ENCODE measurements at regions not wholly inside any gene's neighbourhood (a gene's known extent, or its start where the extent isn't known, plus 50 kb on each side); places are given as distances from the start of the nearest gene placed in this dataset.
A peak's percentile ranks its signal among the peaks of the same experiment; 100 is the strongest.

DNA sequence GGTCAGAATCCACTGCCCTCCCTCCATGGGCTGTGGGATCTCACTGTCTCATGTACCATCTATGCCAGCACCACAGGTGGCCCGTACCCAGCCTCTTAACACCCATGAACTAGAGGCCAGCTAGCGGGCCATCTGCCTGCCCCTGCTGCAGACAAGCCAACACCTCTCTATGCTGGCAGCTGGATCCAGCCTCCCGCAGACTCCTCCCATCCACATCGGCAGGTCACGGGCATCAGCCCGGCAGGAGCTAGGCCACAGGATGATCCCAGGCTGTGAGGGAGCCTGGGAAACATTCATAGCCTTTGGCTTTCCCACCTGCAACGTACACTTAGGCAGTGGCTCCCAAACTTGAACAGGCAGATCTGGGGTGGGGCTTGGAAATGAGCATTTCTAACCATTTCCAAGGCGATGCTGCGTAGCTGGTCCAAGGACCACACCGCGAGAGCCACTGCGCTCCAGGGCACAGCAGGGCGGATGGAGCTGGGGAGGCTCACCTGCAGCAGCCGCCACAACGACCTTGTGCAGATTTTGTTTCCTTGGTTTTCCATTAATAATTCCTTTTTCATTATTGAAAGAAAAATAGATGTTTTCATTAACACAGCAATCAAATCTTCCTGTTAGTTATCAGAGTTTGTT lies 114.7 kb downstream of the KCNF1 start:
- Mint-ChIP-seq H3K36me3 (no peaks in the 10 kb centered on the region), H3K9me3 (peaks cover 0 to 2% (median 0%) of the 10 kb centered on the region in 7 donors), H3K27ac (no peak overlapping the region), H3K27me3 (peaks cover 4 to 29% (median 28%) of the 10 kb centered on the region in 3 donors), H3K4me1 (peaks cover 0 to 3% (median 0%) of the 10 kb centered on the region in 3 donors), H3K4me3 (no peak overlapping the region)
- ATAC-seq (ENCODE audit: low read depth in 2 of 2) (no peak), DNase-seq (no peak)

GRCh38 chr2:11027195-11027594 lies 115.5 kb downstream of the KCNF1 start:
- Mint-ChIP-seq H3K27ac (no peak overlapping the region), H3K4me1 (peaks cover 0 to 3% (median 0%) of the 10 kb centered on the region in 3 donors), H3K27me3 (peaks cover 4 to 28% (median 21%) of the 10 kb centered on the region in 3 donors), H3K4me3 (no peak overlapping the region), H3K9me3 (peaks cover 0 to 3% (median 0%) of the 10 kb centered on the region in 7 donors), H3K36me3 (no peaks in the 10 kb centered on the region)
- ATAC-seq (ENCODE audit: low read depth in 2 of 2) (no peak), DNase-seq (no peak)

- Mint-ChIP-seq H3K27ac (peak overlapping the region in 1 of 6 donors; percentile 86), H3K9me3 (peaks cover 0 to 15% (median 6%) of the 10 kb centered on the region in 7 donors), H3K27me3 (peaks cover 4 to 28% (median 21%) of the 10 kb centered on the region in 3 donors), H3K4me1 (peaks cover 0 to 3% (median 0%) of the 10 kb centered on the region in 3 donors), H3K36me3 (no peaks in the 10 kb centered on the region), H3K4me3 (no peak overlapping the region)
- DNase-seq = no peak
- no peak for ATAC-seq (ENCODE audit: low read depth in 2 of 2)
Measured at GRCh38 chr2:11028407-11028916, 116.7 kb downstream of the KCNF1 start.

GRCh38 chr2:11029136-11029535 lies 117.4 kb downstream of the KCNF1 start:
- no peak overlapping the region for H3K27ac Mint-ChIP-seq
- ATAC-seq (ENCODE audit: low read depth in 2 of 2) (no peak), DNase-seq (no peak)
- no peaks in the 10 kb centered on the region for H3K36me3 Mint-ChIP-seq
- H3K4me1 Mint-ChIP-seq = peaks cover 0 to 3% (median 0%) of the 10 kb centered on the region in 3 donors
- no peak overlapping the region for H3K4me3 Mint-ChIP-seq
- peaks cover 4 to 28% (median 21%) of the 10 kb centered on the region in 3 donors for H3K27me3 Mint-ChIP-seq
- peaks cover 0 to 22% (median 6%) of the 10 kb centered on the region in 7 donors for H3K9me3 Mint-ChIP-seq

GRCh38 chr2:11030036-11030435 lies 118.3 kb downstream of the KCNF1 start:
- DNase-seq (no peak), ATAC-seq (ENCODE audit: low read depth in 2 of 2) (no peak)
- H3K4me3 Mint-ChIP-seq = no peak overlapping the region
- H3K9me3 Mint-ChIP-seq = peaks cover 0 to 31% (median 8%) of the 10 kb centered on the region in 7 donors
- H3K27ac Mint-ChIP-seq = no peak overlapping the region
- peaks cover 0 to 3% (median 0%) of the 10 kb centered on the region in 3 donors for H3K4me1 Mint-ChIP-seq
- peaks cover 4 to 28% (median 21%) of the 10 kb centered on the region in 3 donors for H3K27me3 Mint-ChIP-seq
- H3K36me3 Mint-ChIP-seq = no peaks in the 10 kb centered on the region

- no peak overlapping the region for H3K27ac Mint-ChIP-seq
Measured at GRCh38 chr2:11030909-11031308, 119.2 kb downstream of the KCNF1 start.

GRCh38 chr2:11031876-11032275 lies 120.1 kb downstream of the KCNF1 start:
- ATAC-seq (ENCODE audit: low read depth in 2 of 2) (no peak), DNase-seq (no peak)
- peaks cover 12 to 37% (median 23%) of the 10 kb centered on the region in 3 donors for H3K27me3 Mint-ChIP-seq
- H3K36me3 Mint-ChIP-seq = peaks cover 0 to 2% of the 10 kb centered on the region in 2 donors
- peaks cover 2 to 50% (median 19%) of the 10 kb centered on the region in 7 donors for H3K9me3 Mint-ChIP-seq
- H3K27ac Mint-ChIP-seq = no peak overlapping the region
- H3K4me1 Mint-ChIP-seq = peaks cover 0 to 3% (median 0%) of the 10 kb centered on the region in 3 donors
- no peak overlapping the region for H3K4me3 Mint-ChIP-seq

More at GRCh38 chr2:11030909-11031308, 119.2 kb downstream of the KCNF1 start:
- DNase-seq (no peak), ATAC-seq (ENCODE audit: low read depth in 2 of 2) (no peak)
- peak overlapping the region in 1 of 8 donors; percentile 41 for H3K4me3 Mint-ChIP-seq
- peaks cover 0 to 40% (median 10%) of the 10 kb centered on the region in 7 donors for H3K9me3 Mint-ChIP-seq
- peaks cover 0 to 3% (median 0%) of the 10 kb centered on the region in 3 donors for H3K4me1 Mint-ChIP-seq
- H3K27me3 Mint-ChIP-seq = peaks cover 4 to 34% (median 21%) of the 10 kb centered on the region in 3 donors
- H3K36me3 Mint-ChIP-seq = no peaks in the 10 kb centered on the region

- ATAC-seq (ENCODE audit: low read depth in 2 of 2) = no peak
- Mint-ChIP-seq H3K36me3 (peaks cover 0 to 7% of the 10 kb centered on the region in 2 donors), H3K4me3 (no peak overlapping the region), H3K27me3 (peaks cover 12 to 42% (median 27%) of the 10 kb centered on the region in 3 donors), H3K4me1 (peaks cover 0 to 3% (median 0%) of the 10 kb centered on the region in 3 donors), H3K27ac (no peak overlapping the region), H3K9me3 (peaks cover 6 to 55% (median 24%) of the 10 kb centered on the region in 7 donors)
- no peak for DNase-seq
Measured at GRCh38 chr2:11032396-11032795, 120.7 kb downstream of the KCNF1 start.

GRCh38 chr2:11033114-11033513 lies 121.4 kb downstream of the KCNF1 start:
- Mint-ChIP-seq H3K9me3 (peaks cover 6 to 62% (median 31%) of the 10 kb centered on the region in 7 donors), H3K4me1 (peaks cover 0 to 3% (median 0%) of the 10 kb centered on the region in 3 donors), H3K27ac (no peak overlapping the region), H3K4me3 (no peak overlapping the region), H3K27me3 (peaks cover 12 to 41% (median 25%) of the 10 kb centered on the region in 3 donors), H3K36me3 (peaks cover 0 to 7% of the 10 kb centered on the region in 2 donors)
- ATAC-seq (ENCODE audit: low read depth in 2 of 2) (no peak), DNase-seq (no peak)

DNA sequence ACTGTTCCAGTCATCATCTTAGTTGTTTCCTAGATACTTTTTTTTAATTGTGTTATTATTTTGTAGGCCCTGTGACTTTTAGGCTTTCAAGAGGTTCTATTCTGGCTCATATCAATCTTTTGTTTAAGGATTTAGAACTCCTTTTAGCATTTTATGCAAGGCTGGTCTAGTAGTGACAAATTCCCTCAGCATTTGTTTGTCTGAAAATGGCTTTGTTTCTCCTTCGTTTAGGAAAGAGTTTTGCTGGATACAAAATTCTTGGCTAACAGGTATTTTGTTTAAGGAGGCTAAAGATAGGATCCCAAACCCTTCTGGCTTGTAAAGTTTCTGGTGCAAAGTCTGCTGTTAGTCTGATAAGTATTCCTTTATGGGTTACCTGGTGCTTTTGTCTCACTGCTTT lies 116.6 kb upstream of the SLC66A3 start:
- Mint-ChIP-seq H3K27me3 (peaks cover 28 to 54% (median 38%) of the 10 kb centered on the region in 3 donors), H3K4me1 (no peaks in the 10 kb centered on the region), H3K4me3 (no peak overlapping the region), H3K27ac (no peak overlapping the region), H3K36me3 (peaks cover 10 to 12% of the 10 kb centered on the region in 2 donors), H3K9me3 (peaks cover 13 to 73% (median 42%) of the 10 kb centered on the region in 7 donors)
- no peak for DNase-seq
- no peak for ATAC-seq (ENCODE audit: low read depth in 2 of 2)

DNA sequence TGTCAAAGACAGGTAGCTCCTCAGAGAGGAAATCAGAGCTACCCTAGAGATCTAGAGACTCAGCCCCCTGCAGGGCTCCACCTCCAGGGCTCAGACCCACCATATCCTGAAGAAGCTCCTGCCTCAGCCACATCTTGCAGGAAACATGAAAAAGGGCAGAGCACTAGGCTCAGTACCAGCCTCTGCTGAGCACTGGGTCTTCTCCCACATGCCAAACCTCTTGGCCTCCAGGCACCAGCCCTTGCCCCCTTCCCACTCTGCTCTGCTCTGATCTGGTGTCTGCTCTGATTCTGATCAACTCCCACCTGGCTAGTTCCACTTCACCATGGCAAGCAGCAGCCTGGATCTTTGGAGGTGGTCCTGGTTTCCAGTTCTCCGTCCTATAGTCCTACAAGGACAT lies 114.3 kb upstream of the SLC66A3 start:
- Mint-ChIP-seq H3K4me1 (no peaks in the 10 kb centered on the region), H3K27ac (no peak overlapping the region), H3K4me3 (no peak overlapping the region), H3K9me3 (peaks cover 13 to 50% (median 37%) of the 10 kb centered on the region in 7 donors), H3K36me3 (peaks cover 10 to 12% of the 10 kb centered on the region in 2 donors), H3K27me3 (peaks cover 34 to 51% (median 50%) of the 10 kb centered on the region in 3 donors)
- ATAC-seq (ENCODE audit: low read depth in 2 of 2) (no peak), DNase-seq (no peak)

DNA sequence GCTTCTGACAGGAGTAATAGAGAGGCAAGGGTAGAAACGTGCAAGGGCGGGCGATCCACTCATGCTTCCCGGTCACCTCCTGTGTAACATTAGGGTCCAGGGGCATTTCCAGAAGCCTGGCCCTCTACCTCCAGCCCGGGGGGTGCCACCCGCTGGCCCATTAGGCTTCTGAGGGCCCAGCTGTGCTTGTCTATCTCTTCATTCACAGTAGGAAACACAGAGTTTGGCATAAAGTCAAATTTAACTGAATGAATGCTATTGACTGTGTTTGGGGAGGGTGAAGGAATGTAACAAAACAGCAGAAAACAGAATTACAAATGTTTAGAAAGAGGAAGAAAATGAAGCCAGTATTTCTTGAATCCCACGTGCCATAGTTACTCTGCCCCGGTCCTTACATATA lies 112.4 kb upstream of the SLC66A3 start:
- Mint-ChIP-seq H3K36me3 (peaks cover 6 to 10% of the 10 kb centered on the region in 2 donors), H3K27ac (no peak overlapping the region), H3K9me3 (peaks cover 7 to 31% (median 21%) of the 10 kb centered on the region in 7 donors), H3K27me3 (peaks cover 27 to 45% (median 41%) of the 10 kb centered on the region in 3 donors), H3K4me1 (no peaks in the 10 kb centered on the region), H3K4me3 (no peak overlapping the region)
- DNase-seq (no peak), ATAC-seq (ENCODE audit: low read depth in 2 of 2) (no peak)

GRCh38 chr2:11043245-11043644 lies 112.0 kb upstream of the SLC66A3 start:
- DNase-seq (no peak), ATAC-seq (ENCODE audit: low read depth in 2 of 2) (no peak)
- H3K27ac Mint-ChIP-seq = no peak overlapping the region
- peaks cover 6 to 10% of the 10 kb centered on the region in 2 donors for H3K36me3 Mint-ChIP-seq
- no peaks in the 10 kb centered on the region for H3K4me1 Mint-ChIP-seq
- H3K27me3 Mint-ChIP-seq = peaks cover 27 to 45% (median 41%) of the 10 kb centered on the region in 3 donors
- no peak overlapping the region for H3K4me3 Mint-ChIP-seq
- H3K9me3 Mint-ChIP-seq = peaks cover 7 to 27% (median 18%) of the 10 kb centered on the region in 7 donors

- no peak overlapping the region for H3K27ac Mint-ChIP-seq
- peaks cover 5 to 19% (median 10%) of the 10 kb centered on the region in 7 donors for H3K9me3 Mint-ChIP-seq
- DNase-seq = no peak
- no peak overlapping the region for H3K4me3 Mint-ChIP-seq
- no peaks in the 10 kb centered on the region for H3K4me1 Mint-ChIP-seq
- peaks cover 6 to 10% of the 10 kb centered on the region in 2 donors for H3K36me3 Mint-ChIP-seq
- ATAC-seq (ENCODE audit: low read depth in 2 of 2) = no peak
- peaks cover 34 to 52% (median 48%) of the 10 kb centered on the region in 3 donors for H3K27me3 Mint-ChIP-seq
Measured at GRCh38 chr2:11044201-11044600, 111.1 kb upstream of the SLC66A3 start.
